Ovary (tissue), 7 donors: ENCODE measurements at regions not wholly inside any gene's neighbourhood (a gene's known extent, or its start where the extent isn't known, plus 50 kb on each side); places are given as distances from the start of the nearest gene placed in this dataset.

Experiments
- DNase-seq, 5 donors: peaks; one replicate each; pipeline ENCODE4 v3.0.0-alpha.2; 2019 to 2020
- H3K27ac ChIP-seq, 2 donors: fragments of 200-600 bp; one replicate each; pipeline versions ENCODE4 v1.5.1 to v1.8.0; 2019 to 2022
- H3K27me3 ChIP-seq: fragments of 200-600 bp; one replicate; pipeline ENCODE4 v1.8.0; 2022
- H3K36me3 ChIP-seq: fragments of 200-600 bp; sonication (generic); one replicate; pipeline ENCODE4 v1.5.1; 2019
- H3K4me1 ChIP-seq: one replicate; pipeline ENCODE4 v1.8.1; 2013; ENCODE audit warnings: mild to moderate bottlenecking, moderate library complexity; ENCODE audit not compliant: insufficient read depth
- H3K4me3 ChIP-seq: fragments of 200-600 bp; sonication (generic); one replicate; pipeline ENCODE4 v1.5.1; 2017
- H3K9me3 ChIP-seq, 2 donors: fragments of 200-600 bp in 1 of 2; sonication (generic) in 1 of 2; one replicate each; pipeline versions ENCODE4 v1.5.1 to v1.8.1; 2013 to 2019; ENCODE audit warnings: mild to moderate bottlenecking in 1 of 2, moderate library complexity in 1 of 2
- CTCF ChIP-seq, 3 donors: fragments of 450-650 bp in 2 of 3; fragments of 200-600 bp in 1 of 3; IDR thresholded peaks; one replicate each; pipeline versions ENCODE4 v1.5.1 to v1.8.0; 2016 to 2022; ENCODE audit warnings: antibody characterized with exemption in 3 of 3, mild to moderate bottlenecking in 1 of 3
- EP300 ChIP-seq: sonication (generic); formaldehyde crosslinking; IDR thresholded peaks from one replicate; pipeline ENCODE4 v1.6.1; 2017; ENCODE audit warnings: antibody characterized with exemption
- POLR2A ChIP-seq: fragments of 450-650 bp; IDR thresholded peaks from one replicate; pipeline ENCODE4 v1.6.1; 2017; ENCODE audit warnings: antibody characterized with exemption, mild to moderate bottlenecking, moderate library complexity
- WGBS, 3 donors: extraction: QIAGEN DNeasy Blood & Tissue Kit in 1 of 3; methylation state at CpG; one replicate each; pipeline versions ENCODE4 v1.1.5 to v1.1.7; 2013 to 2017; 5-methylcytosine and 5-hydroxymethylcytosine counted together
- intact Hi-C, 4 donors: fragments of 100-400 bp; cut with DNase I; formaldehyde crosslinking; loops; one replicate each; pipeline versions ENCODE4 v1.11.0 to v1.15.1; 2022 to 2023
- donor health status: DM: no; HTN: no; CAD: no; lungs with moderate emphysema.
- donor health status: DM: no; HTN: no; CAD: no.
- donor health status: Bipolar disorder and iron deficiency.
- donor health status: DM: no; HTN: no; CAD: no.
- donor health status: DM: yes; HTN: yes; CAD: no.

- intact Hi-C loops: no loop called here
- Histone ChIP-seq H3K36me3 (no peaks in the 10 kb centered on the region), H3K4me1 (no peaks in the 10 kb centered on the region), H3K4me3 (no peak overlapping the region), H3K27ac (no peak overlapping the region), H3K27me3 (no peaks in the 10 kb centered on the region), H3K9me3 (no peaks in the 10 kb centered on the region)
- no peak for TF ChIP-seq CTCF (IDR thresholded peaks at IDR 0.05)
- no peak for TF ChIP-seq POLR2A
- no peak for TF ChIP-seq EP300
- no peak for DNase-seq
Measured at GRCh38 chr1:57984277-57984676, 560.4 kb upstream of the DAB1 start.

- Histone ChIP-seq H3K9me3 (no peaks in the 10 kb centered on the region), H3K27ac (no peak overlapping the region), H3K27me3 (no peaks in the 10 kb centered on the region), H3K4me3 (no peak overlapping the region), H3K4me1 (no peaks in the 10 kb centered on the region), H3K36me3 (no peaks in the 10 kb centered on the region)
- DNase-seq: no peak
- WGBS, 3 donors: 76 to 80% (median 80%) methylated on average over 3 of the region's 3 CpGs
- intact Hi-C loops: no loop called here
- TF ChIP-seq CTCF (IDR thresholded peaks at IDR 0.05) (no peak), POLR2A (no peak), EP300 (no peak)
Measured at GRCh38 chr1:57983441-57983840, 559.6 kb upstream of the DAB1 start.

- H3K4me3 ChIP-seq: no peak overlapping the region
- TF ChIP-seq EP300 (no peak), CTCF (IDR thresholded peaks at IDR 0.05) (no peak), POLR2A (no peak)
Measured at GRCh38 chr1:57982852-57983251, 559.0 kb upstream of the DAB1 start.

GRCh38 chr1:57976216-57976615, 552.4 kb upstream of the DAB1 start:
- no peaks in the 10 kb centered on the region for H3K4me1 ChIP-seq
- no peak overlapping the region for H3K4me3 ChIP-seq
- no peak overlapping the region for H3K27ac ChIP-seq
- no peak for TF ChIP-seq POLR2A
- no peak for TF ChIP-seq EP300
- TF ChIP-seq CTCF (IDR thresholded peaks at IDR 0.05): no peak
- 77 to 86% (median 80%) methylated on average over 5 of the region's 5 CpGs for WGBS, 3 donors
- no peaks in the 10 kb centered on the region for H3K27me3 ChIP-seq
- no peak for DNase-seq
- intact Hi-C loops: no loop called here
- no peaks in the 10 kb centered on the region for H3K9me3 ChIP-seq
- no peaks in the 10 kb centered on the region for H3K36me3 ChIP-seq

More at GRCh38 chr1:57982852-57983251, 559.0 kb upstream of the DAB1 start:
- Histone ChIP-seq H3K27me3 (no peaks in the 10 kb centered on the region), H3K4me1 (no peaks in the 10 kb centered on the region), H3K27ac (no peak overlapping the region), H3K36me3 (no peaks in the 10 kb centered on the region), H3K9me3 (no peaks in the 10 kb centered on the region)
- intact Hi-C loops: no loop called here
- DNase-seq: no peak
- WGBS, 3 donors: 49 to 53% (median 51%) methylated on average over 4 of the region's 4 CpGs

- no peaks in the 10 kb centered on the region for H3K9me3 ChIP-seq
- H3K4me3 ChIP-seq: no peak overlapping the region
- TF ChIP-seq CTCF (IDR thresholded peaks at IDR 0.05): no peak
- no peaks in the 10 kb centered on the region for H3K36me3 ChIP-seq
- H3K4me1 ChIP-seq: no peaks in the 10 kb centered on the region
- DNase-seq: no peak
- intact Hi-C loops: no loop called here
- H3K27ac ChIP-seq: no peak overlapping the region
- 65 to 75% (median 74%) methylated on average over 5 of the region's 5 CpGs for WGBS, 3 donors
- no peaks in the 10 kb centered on the region for H3K27me3 ChIP-seq
Measured at GRCh38 chr1:57968321-57968720, 544.5 kb upstream of the DAB1 start.
